Spleen (tissue), 7 donors: ENCODE measurements at regions not wholly inside any gene's neighbourhood (a gene's known extent, or its start where the extent isn't known, plus 50 kb on each side); places are given as distances from the start of the nearest gene placed in this dataset.

Experiments used
- CTCF ChIP-seq, 11 experiments: fragments of 200-600 bp in 7 of 11; fragments of 450-650 bp in 4 of 11; sonication (generic) in 4 of 11; IDR thresholded peaks in 8 of 11; conservative IDR thresholded peaks in 3 of 11; 1 replicate in 7 of 11; 2 replicates in 4 of 11; pipeline versions ENCODE4 v1.4.0 to v1.8.0; 2016 to 2021; ENCODE audit warnings: antibody characterized with exemption in 11 of 11, inconsistent platforms in 4 of 11, mild to moderate bottlenecking in 1 of 11
- POLR2A ChIP-seq, 3 donors: fragments of 450-650 bp; IDR thresholded peaks; one replicate each; pipeline ENCODE4 v1.5.1; 2017; ENCODE audit warnings: antibody characterized with exemption in 3 of 3, mild to moderate bottlenecking in 1 of 3
- POLR2AphosphoS5 ChIP-seq, 3 donors: sonication (generic); formaldehyde crosslinking; IDR thresholded peaks; one replicate each; pipeline ENCODE4 v1.5.1; 2017; ENCODE audit warnings: antibody characterized with exemption in 3 of 3
- donor health status: DM: no; HTN: no; CAD: no; lungs with moderate emphysema.
- donor health status: DM: no; HTN: no; CAD: no.
- donor health status: DM: no; HTN: no; CAD: no.

DNA sequence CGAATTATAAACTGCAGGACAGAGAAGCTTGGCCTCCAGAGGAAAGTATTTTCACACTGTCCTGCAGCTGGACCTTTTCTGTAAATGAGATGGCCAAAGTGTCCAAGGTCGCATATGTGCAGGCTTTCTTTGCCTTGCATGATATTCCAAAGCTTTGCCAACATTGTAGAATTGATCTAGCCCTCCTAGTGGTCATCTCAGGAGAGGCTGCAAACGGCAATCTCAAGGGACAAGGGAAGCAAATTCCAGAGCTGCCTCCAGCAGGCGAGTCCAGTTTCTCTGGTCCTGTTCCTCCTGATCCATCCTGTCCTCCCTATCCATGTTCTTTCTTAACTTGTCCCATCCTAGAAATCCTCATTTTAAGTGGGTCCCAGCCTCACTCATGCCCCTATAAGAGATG lies 373.4 kb upstream of the PCDH15 start:
- TF ChIP-seq CTCF (IDR thresholded peaks at IDR 0.05 in 8 of 11, conservative IDR thresholded peaks at IDR 0.05 in 3 of 11) (no peak), POLR2A (IDR thresholded peaks at IDR 0.05) (no peak), POLR2AphosphoS5 (IDR thresholded peaks at IDR 0.05) (no peak)
